SK-N-MC (cell line): ENCODE measurements at regions not wholly inside any gene's neighbourhood (a gene's known extent, or its start where the extent isn't known, plus 50 kb on each side); places are given as distances from the start of the nearest gene placed in this dataset.

Experiments used
- EZH2 ChIP-seq: fragments of 200-600 bp; sonication (generic); IDR thresholded peaks from one replicate; pipeline ENCODE4 v1.6.1; 2017; ENCODE audit warnings: antibody characterized with exemption
- FOXP2 ChIP-seq: optimal IDR thresholded peaks from 2 replicates; pipeline ENCODE3; 2011; ENCODE audit warnings: mild to moderate bottlenecking, moderate library complexity; ENCODE audit not compliant: insufficient read depth; ENCODE audit errors: extremely low read length, control extremely low read depth
- POLR2AphosphoS5 ChIP-seq: IDR thresholded peaks from 2 replicates; pipeline ENCODE4 v1.6.1; 2012; ENCODE audit warnings: mild to moderate bottlenecking, low read depth, low read length, borderline replicate concordance

DNA sequence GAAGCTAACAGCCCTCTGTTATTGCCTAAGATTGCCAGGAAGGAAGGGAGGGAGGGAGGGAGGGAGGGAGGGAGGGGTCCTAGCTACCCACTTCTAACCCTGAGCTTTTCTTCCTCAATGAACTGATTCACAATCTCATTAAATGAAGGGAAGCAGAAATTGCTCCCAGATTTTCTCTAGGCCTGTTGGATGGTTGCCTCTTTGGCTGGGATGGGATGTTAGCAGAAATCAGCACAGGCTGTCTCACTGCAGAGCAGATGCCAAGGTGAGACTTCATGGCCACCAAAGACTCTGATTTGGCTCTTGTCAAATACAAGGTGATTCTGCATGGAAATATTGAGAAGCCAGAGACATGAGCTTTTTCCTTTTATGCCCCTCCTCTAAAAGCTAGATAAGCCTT, 578.6 kb downstream of the ACTL7B start:
- TF ChIP-seq POLR2AphosphoS5 (no peak), EZH2 (no peak), FOXP2 (no peak)
